ENCODE measurements at regions not wholly inside any gene's neighbourhood (a gene's known extent, or its start where the extent isn't known, plus 50 kb on each side); places are given as distances from the start of the nearest gene placed in this dataset.

GRCh38 chr4:43251841-43252240, 359.3 kb downstream of the GRXCR1 start:
- H3K36me3 Mint-ChIP-seq (ENCODE audit: low read depth) = no peaks in the 10 kb centered on the region
- no peak overlapping the region for H3K4me3 Mint-ChIP-seq
- H3K9me3 Mint-ChIP-seq = no peaks in the 10 kb centered on the region
- H3K27me3 Mint-ChIP-seq (ENCODE audit: low read depth) = peaks cover under 1% of the 10 kb centered on the region
- no peak overlapping the region for H3K27ac Mint-ChIP-seq
- TF ChIP-seq CTCF (IDR thresholded peaks at IDR 0.05; ENCODE audit: unreplicated experiment in 3 of 3) = no peak
- H3K4me1 Mint-ChIP-seq = no peaks in the 10 kb centered on the region

- Mint-ChIP-seq H3K4me3 (no peak overlapping the region), H3K27ac (no peak overlapping the region), H3K9me3 (no peaks in the 10 kb centered on the region), H3K36me3 (ENCODE audit: low read depth) (no peaks in the 10 kb centered on the region), H3K27me3 (ENCODE audit: low read depth) (peaks cover 4% of the 10 kb centered on the region), H3K4me1 (no peaks in the 10 kb centered on the region)
- no peak for TF ChIP-seq CTCF (IDR thresholded peaks at IDR 0.05; ENCODE audit: unreplicated experiment in 3 of 3)
Observed at GRCh38 chr4:43253541-43253940, 361.0 kb downstream of the GRXCR1 start.

GRCh38 chr4:43264730-43265129, 372.2 kb downstream of the GRXCR1 start:
- Mint-ChIP-seq H3K9me3 (peaks cover 6% of the 10 kb centered on the region), H3K4me1 (no peaks in the 10 kb centered on the region), H3K36me3 (ENCODE audit: low read depth) (no peaks in the 10 kb centered on the region), H3K4me3 (no peak overlapping the region), H3K27me3 (ENCODE audit: low read depth) (peaks cover 3% of the 10 kb centered on the region), H3K27ac (no peak overlapping the region)
- TF ChIP-seq CTCF (IDR thresholded peaks at IDR 0.05; ENCODE audit: unreplicated experiment in 3 of 3) = no peak

GRCh38 chr4:43271946-43272345, 379.4 kb downstream of the GRXCR1 start:
- H3K4me3 Mint-ChIP-seq = no peak overlapping the region

GRCh38 chr4:43274376-43274775, 381.9 kb downstream of the GRXCR1 start:
- H3K4me1 Mint-ChIP-seq = peaks cover 9% of the 10 kb centered on the region
- no peak overlapping the region for H3K27ac Mint-ChIP-seq
- no peak for TF ChIP-seq CTCF (IDR thresholded peaks at IDR 0.05; ENCODE audit: unreplicated experiment in 3 of 3)
- no peaks in the 10 kb centered on the region for H3K36me3 Mint-ChIP-seq (ENCODE audit: low read depth)
- H3K4me3 Mint-ChIP-seq = no peak overlapping the region
- H3K27me3 Mint-ChIP-seq (ENCODE audit: low read depth) = peaks cover 13% of the 10 kb centered on the region
- H3K9me3 Mint-ChIP-seq = no peaks in the 10 kb centered on the region

More at GRCh38 chr4:43271946-43272345, 379.4 kb downstream of the GRXCR1 start:
- no peak overlapping the region for H3K27ac Mint-ChIP-seq
- no peak for TF ChIP-seq CTCF (IDR thresholded peaks at IDR 0.05; ENCODE audit: unreplicated experiment in 3 of 3)
- H3K36me3 Mint-ChIP-seq (ENCODE audit: low read depth) = no peaks in the 10 kb centered on the region
- peaks cover 16% of the 10 kb centered on the region for H3K27me3 Mint-ChIP-seq (ENCODE audit: low read depth)
- H3K9me3 Mint-ChIP-seq = no peaks in the 10 kb centered on the region
- peaks cover 9% of the 10 kb centered on the region for H3K4me1 Mint-ChIP-seq

GRCh38 chr4:43275779-43276178, 383.3 kb downstream of the GRXCR1 start:
- Mint-ChIP-seq H3K4me1 (peaks cover 9% of the 10 kb centered on the region), H3K27ac (no peak overlapping the region), H3K36me3 (ENCODE audit: low read depth) (no peaks in the 10 kb centered on the region), H3K4me3 (no peak overlapping the region), H3K27me3 (ENCODE audit: low read depth) (peaks cover 10% of the 10 kb centered on the region), H3K9me3 (no peaks in the 10 kb centered on the region)
- TF ChIP-seq CTCF (IDR thresholded peaks at IDR 0.05; ENCODE audit: unreplicated experiment in 3 of 3) = no peak
